ENCODE measurements at regions not wholly inside any gene's neighbourhood (a gene's known extent, or its start where the extent isn't known, plus 50 kb on each side); places are given as distances from the start of the nearest gene placed in this dataset.

- DNase-seq (no peak), ATAC-seq (ENCODE audit: poor library complexity) (no peak)
- intact Hi-C loops (cut with DNase I) = no loop called here
Measured at GRCh38 chr7:156158693-156159092, 346.4 kb upstream of the SHH start.

DNA sequence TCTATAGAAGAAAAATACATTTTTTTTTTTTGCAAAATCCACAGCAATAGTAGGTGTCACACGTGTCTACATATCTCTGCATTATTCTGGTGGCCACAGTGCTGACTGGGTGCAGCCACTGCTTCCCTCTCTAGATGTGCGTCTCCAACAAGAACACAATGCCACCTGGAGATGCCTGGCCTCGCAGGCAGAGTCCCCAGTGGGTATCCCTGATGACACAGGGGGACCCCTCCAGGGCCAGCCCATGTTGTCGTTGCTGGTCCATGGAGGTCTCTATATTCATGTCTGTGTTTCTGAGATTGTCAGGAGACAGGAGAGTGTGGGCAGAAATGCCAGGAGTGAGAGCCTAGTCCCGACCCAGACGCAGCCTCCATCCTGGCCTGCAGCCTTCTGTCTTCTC lies 345.9 kb upstream of the SHH start:
- ATAC-seq (ENCODE audit: poor library complexity) = no peak
- intact Hi-C loops (cut with DNase I) = no loop called here
- no peak for DNase-seq

GRCh38 chr7:156157409-156158012 lies 345.2 kb upstream of the SHH start:
- intact Hi-C loops (cut with DNase I) = no loop called here
- ATAC-seq (ENCODE audit: poor library complexity) (no peak), DNase-seq (no peak)

DNA sequence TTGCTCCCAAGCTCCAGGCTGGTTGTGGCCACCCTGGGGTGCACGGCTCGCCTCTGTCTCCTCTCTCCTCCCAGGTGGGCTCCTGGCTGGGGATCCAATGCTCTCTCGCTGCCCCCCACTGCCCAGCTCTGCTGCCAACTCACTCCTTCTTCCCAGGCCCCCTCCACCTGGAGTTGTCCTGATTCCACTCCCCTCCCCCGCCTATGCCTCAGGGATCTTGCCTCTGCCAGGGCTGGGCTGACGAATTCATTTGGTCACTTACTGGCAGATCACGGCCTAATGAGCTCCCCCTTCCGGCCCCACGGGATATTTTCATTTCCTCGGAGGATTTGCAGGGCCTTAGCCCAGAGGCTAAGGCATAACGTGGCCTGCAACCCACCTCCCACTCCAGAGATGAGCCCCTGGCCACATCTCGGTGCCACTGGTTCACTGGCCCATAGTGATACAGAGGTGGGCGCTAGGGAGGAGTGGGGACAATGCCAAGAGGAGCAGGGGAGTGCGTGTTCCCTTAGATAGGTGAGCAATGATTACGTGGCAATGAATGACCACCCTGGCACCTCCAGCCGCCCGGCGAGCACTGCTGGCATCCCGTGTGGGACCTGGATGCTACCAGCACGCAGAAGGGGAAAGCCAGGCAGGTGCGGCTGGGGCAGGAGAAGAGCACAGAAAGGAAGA lies 344.6 kb upstream of the SHH start:
- intact Hi-C loops (cut with DNase I) = no loop called here
- ATAC-seq (ENCODE audit: poor library complexity) (no peak), DNase-seq (no peak)

- no peak for ATAC-seq (ENCODE audit: poor library complexity)
- DNase-seq = no peak
- intact Hi-C loops (cut with DNase I) = no loop called here
Measured at GRCh38 chr7:156155988-156156733, 343.9 kb upstream of the SHH start.

DNA sequence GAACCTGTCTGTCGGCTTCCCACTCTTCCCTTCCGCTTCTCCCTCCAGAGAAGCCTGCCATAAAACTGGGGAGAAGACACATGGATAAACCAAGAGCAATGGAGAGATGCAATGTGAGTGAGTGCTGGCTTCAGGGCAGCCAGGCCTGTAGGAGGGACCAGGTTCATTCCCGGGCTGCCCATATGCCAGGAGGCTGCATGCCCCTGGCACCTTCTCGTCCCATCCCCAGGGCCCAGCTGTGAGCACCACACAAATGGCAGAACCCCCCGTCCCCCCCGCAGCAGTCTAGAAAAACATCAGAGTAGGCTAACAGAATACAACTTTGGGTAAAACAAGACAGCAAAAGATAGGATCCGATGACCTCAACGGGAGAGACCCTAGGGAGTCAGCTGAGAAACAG lies 341.3 kb upstream of the SHH start:
- intact Hi-C loops (cut with DNase I) = no loop called here
- no peak for DNase-seq

GRCh38 chr7:156152390-156152789 lies 340.1 kb upstream of the SHH start:
- no peak for ATAC-seq (ENCODE audit: poor library complexity)
- no peak for DNase-seq
- intact Hi-C loops (cut with DNase I) = no loop called here

More for the DNA sequence above, 341.3 kb upstream of the SHH start:
- no peak for ATAC-seq (ENCODE audit: poor library complexity)

- intact Hi-C loops (cut with DNase I) = no loop called here
- ATAC-seq (ENCODE audit: poor library complexity) = no peak
- no peak for DNase-seq
Measured at GRCh38 chr7:156151658-156152057, 339.4 kb upstream of the SHH start.

DNA sequence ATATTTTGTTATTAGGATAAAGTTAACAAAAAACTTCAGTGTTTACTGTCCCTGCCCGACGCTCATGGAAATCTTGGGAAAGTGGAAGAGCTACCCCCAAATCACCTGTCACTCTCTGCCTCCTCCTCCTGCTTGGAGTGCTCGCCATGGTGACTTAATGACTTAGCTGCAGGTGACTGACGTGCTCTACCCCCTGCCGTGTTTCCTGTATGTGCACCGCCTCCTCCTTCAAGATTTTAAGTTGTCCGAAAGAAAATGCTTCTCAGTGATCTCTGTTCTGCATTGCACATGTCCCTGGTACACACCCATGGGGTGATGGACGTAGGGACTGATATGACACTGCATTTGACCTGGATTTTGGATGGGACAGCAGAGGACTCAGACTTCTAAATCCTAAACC lies 338.8 kb upstream of the SHH start:
- intact Hi-C loops (cut with DNase I) = no loop called here
- DNase-seq (no peak), ATAC-seq (ENCODE audit: poor library complexity) (no peak)

DNA sequence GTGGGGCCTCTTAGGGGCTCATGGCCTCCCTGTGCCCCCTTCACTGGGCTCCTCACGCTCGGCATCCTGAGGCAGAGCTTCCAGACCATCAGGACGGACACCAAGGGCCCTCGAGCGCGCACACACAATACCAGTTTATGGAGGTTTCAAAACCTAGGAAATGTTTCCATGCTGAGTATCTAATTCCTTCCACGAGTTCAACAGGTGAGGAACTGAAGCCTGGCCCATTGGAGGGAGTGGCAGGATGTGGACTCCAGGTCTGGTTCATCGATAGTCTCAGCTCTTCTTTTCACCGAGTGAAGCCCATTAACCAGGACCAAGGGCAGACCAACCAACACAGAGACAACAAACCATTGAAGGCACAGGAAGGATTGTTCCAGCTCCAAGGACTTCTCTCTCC lies 336.7 kb upstream of the SHH start:
- no peak for DNase-seq
- ATAC-seq (ENCODE audit: poor library complexity) = no peak
- intact Hi-C loops (cut with DNase I) = no loop called here

GRCh38 chr7:156148547-156148946 lies 336.3 kb upstream of the SHH start:
- intact Hi-C loops (cut with DNase I) = no loop called here
- no peak for ATAC-seq (ENCODE audit: poor library complexity)
- no peak for DNase-seq

- intact Hi-C loops (cut with DNase I) = no loop called here
- ATAC-seq (ENCODE audit: poor library complexity) (no peak), DNase-seq (no peak)
Measured at GRCh38 chr7:156147756-156148504, 335.7 kb upstream of the SHH start.

- DNase-seq (no peak), ATAC-seq (ENCODE audit: poor library complexity) (no peak)
- intact Hi-C loops (cut with DNase I) = no loop called here
Measured at GRCh38 chr7:156147104-156147503, 334.8 kb upstream of the SHH start.

DNA sequence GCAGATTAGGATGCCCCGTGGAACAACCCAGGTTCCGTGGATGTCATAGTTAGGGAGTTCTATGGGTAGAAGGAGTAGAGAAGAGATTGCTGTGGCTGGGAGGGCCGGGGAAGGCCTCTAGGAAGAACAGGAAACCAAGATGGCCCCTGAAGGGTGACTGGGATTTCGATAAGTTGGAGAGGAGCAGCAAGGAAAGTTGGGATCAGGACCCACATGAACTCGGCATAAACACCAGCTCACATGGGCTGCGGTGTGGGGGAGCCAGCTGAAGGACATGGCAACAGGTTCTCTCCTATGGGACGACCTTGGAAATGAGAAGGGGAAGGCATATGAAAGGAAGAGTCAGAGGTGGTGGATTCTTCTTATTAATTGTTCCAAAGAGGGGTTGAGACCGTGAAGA lies 333.7 kb upstream of the SHH start:
- no peak for DNase-seq
- ATAC-seq (ENCODE audit: poor library complexity) = no peak
- intact Hi-C loops (cut with DNase I) = no loop called here

- intact Hi-C loops (cut with DNase I) = no loop called here
- DNase-seq (no peak), ATAC-seq (ENCODE audit: poor library complexity) (no peak)
Measured at GRCh38 chr7:156145184-156145583, 332.9 kb upstream of the SHH start.

DNA sequence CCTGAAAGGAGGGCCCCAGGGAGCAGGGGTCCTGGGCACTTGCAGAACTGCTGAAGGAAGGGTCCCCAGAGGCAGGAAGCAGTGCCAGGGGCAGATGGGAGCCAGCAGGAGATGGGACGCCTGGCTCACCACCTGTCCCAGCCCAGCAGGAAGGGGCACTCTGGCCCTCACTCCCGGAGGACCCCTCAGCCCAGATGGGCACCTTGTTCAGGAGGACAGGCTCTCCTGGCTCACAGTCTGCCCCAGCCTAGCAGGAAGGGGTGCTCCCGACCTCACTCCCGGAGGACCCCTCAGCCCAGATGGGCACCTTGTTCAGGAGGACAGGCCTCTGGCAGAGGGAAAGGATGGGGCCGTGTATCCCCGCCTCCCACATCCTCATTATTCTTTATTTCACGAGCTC lies 331.4 kb upstream of the SHH start:
- intact Hi-C loops (cut with DNase I) = no loop called here
- DNase-seq (no peak), ATAC-seq (ENCODE audit: poor library complexity) (no peak)

GRCh38 chr7:156143158-156143557 lies 330.9 kb upstream of the SHH start:
- no peak for DNase-seq
- ATAC-seq (ENCODE audit: poor library complexity) = no peak
- intact Hi-C loops (cut with DNase I) = no loop called here

DNA sequence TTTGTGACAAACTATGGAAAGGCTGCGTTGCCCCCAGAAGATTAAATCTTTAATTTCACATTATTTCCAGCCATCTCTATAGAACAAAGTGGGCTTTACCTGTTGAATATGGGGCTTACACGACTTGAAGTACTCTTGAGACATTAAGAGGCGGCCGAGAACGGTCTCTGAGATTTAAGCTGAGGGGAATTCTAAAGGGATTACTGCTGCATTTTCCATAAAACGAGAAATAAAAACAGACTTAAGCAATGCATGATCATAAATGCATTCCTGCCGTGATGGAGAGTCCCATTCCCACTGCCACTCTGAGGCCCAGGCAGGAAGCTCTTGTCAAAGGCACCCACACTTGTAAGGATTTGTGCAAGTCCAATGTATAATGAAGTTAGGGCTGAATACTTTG lies 329.7 kb upstream of the SHH start:
- DNase-seq (no peak), ATAC-seq (ENCODE audit: poor library complexity) (no peak)
- intact Hi-C loops (cut with DNase I) = no loop called here

DNA sequence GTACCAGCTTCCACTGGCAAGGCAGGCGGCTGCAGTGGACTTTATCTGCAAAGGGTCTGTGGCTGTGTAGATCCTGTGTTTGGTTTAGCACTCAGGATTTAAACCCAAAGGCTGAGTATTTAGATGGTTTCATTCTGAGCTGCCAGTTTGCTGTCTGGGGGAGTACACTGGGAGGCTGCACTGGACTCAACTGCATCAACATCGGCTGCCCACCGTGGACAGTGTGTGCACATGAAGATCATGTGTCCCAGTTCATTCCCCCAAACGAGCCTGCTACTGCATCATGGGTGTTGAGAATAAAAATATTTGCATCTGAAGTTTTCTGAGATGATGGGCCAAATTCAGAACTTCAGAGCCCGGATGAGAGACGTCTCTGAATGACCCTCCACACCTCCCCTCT lies 328.6 kb upstream of the SHH start:
- no peak for ATAC-seq (ENCODE audit: poor library complexity)
- intact Hi-C loops (cut with DNase I) = no loop called here
- no peak for DNase-seq

GRCh38 chr7:156140447-156140846 lies 328.2 kb upstream of the SHH start:
- ATAC-seq (ENCODE audit: poor library complexity) (no peak), DNase-seq (no peak)
- intact Hi-C loops (cut with DNase I) = no loop called here
